ENCODE measurements at regions not wholly inside any gene's neighbourhood (a gene's known extent, or its start where the extent isn't known, plus 50 kb on each side); places are given as distances from the start of the nearest gene placed in this dataset.
"Not testable (repeated sequence)": the region's sequence is repeated elsewhere in the genome, so short reads cannot be mapped to it uniquely, and the experiment has no call there.

DNA sequence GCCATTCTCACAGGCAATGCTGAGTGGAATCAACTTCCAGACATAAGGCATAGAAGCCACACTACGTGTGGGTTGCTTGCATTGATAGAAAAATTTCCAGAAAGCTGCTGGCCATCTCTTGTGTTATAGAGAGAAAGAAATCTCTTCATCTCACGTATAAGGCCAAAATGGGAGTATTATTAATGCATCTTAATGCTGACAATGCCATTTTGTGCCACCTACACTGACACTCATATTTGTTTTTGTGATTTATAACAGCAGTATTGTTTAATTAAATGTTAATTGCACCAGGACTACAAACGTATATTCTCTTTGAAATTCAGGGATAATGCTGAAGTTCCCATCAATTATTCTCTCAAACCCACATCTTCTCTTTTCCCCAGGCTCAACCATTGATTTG, 56.1 kb upstream of the TMEM132D start:
- DNase-seq = no peak

GRCh38 chr12:129961091-129961490, 57.3 kb upstream of the TMEM132D start:
- DNase-seq = no peak

DNA sequence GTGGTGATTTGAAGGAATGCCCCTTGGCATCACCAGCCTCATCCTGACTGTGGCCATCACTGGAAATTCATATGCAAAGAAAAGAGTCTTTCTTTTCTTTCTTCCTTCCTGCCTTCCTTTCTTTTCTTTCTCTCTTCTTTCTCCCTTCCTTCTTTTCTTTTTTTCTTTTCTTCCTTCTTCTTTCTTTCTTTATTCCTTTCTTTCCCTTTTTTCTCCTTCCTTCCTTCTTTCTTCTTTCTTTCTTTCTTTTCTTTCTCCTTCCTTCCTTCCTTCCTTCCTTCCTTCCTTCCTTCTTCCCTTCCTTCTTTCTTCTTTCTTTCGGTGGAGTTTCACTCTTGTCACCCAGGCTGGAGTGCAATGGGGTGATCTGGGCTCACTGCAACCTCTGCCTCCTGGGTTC, 58.0 kb upstream of the TMEM132D start:
- DNase-seq = no peak

- no peak for DNase-seq
These were observed 60.5 kb upstream of the TMEM132D start for GRCh38 chr12:129964300-129964699.

DNA sequence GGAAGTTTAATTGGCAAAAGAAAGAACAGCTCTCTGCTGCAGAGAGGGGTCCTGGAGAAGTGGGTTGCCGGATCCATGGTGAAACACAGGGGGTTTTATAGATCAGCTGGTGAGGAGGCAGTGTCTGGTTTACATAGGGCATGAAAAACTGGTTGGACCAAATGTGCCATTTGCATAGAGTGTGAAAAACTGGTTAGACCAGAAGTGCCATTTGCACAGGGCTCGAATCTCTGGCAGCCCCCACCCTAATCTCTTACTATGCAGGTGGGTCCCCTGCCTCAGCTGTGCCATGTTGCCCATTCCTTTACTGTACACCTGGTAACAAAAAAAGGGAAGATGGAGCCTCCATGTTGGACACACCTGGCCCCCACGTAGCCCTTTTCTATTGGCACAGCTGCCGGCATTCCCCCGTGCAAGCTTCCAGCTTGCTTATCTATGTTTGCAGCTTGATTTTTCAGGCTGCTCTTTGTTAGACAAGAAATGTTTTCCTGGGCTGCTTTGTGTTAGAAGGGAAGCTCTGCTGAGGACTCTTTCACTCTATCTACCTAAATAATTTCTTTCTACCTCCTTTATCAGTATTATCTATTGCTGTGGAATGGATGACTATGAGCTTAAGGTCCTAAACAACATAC, 61.1 kb upstream of the TMEM132D start:
- peak; percentile 36 for DNase-seq

DNA sequence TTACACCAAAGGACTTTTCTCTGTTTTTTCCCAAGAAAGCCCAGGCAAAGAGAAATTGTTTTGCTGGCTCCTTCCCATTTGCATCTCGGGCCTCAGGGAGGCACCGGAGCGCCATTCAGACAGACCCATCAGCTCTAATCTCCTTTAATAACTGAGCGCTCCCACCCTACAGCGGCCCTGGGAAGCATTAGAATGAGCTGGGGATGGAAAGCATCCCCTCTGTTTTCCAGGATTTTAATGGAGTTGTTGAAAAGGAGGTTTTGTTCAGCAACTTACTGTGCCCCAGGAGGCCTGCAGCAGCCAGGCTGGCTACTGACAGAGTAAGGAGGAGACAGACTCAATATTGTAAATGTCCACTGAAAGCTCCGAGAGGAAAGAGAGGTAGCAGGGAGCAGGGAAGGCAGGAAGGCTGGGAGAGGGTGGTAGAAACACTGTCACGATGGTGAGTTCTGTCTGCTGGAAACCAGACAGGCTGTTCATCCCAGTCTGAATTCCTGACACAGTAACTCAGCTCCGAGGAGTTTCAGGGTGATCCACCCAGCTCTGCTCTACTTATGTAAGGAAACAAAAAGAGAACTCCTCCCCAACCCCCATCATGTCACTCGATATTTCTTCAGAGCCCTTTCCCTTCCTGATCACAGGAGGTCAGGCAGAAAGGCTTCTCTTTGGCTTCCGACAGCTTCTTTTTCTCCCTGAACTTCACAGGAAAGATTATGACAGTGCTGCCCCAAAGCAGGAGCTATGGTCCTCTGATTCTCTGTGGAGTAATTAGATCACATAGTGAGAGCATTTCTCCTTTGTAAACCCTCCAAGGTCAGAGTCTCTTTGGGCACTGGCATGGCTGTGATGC, 62.5 kb upstream of the TMEM132D start:
- DNase-seq = no peak

GRCh38 chr12:129971721-129972120, 67.9 kb upstream of the TMEM132D start:
- DNase-seq = no peak

DNA sequence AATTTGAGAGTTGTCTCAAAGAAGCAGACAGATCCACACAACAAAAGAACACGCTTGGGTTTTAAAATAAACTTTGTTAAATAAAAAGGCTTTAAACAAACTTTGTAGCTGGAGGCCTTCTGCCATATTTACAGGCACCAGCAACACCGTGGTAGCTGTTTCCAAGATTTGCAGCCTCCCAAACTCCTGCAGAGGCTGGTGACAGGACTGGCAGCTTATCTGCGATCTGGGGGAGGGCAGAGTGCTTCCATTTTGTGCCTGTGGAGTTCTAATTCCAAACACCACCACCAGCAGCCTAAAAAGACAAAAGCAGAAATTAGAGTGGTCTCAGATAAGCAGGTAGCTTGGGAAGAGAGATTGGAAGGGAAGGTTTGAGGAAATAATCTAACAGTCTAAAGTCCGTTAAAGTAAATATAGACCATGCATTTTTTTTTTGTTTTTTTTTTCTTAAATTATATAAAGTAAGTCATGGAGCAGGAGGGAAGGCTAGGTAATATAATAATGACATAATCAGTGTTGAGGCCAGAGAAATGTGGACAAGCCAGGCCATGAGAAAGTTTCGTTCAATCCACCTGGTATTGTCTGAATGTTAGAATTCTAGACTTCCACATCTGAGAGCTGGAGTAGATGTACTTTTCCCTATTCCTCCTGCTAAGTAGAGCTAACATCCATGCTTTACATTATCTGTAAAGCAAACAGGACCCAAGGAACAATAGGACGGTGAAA, 69.6 kb upstream of the TMEM132D start:
- DNase-seq = no peak

GRCh38 chr12:129984106-129984505, 80.3 kb upstream of the TMEM132D start:
- DNase-seq = no peak

- no peak for DNase-seq
These were observed 84.0 kb upstream of the TMEM132D start for GRCh38 chr12:129987841-129988240.

DNA sequence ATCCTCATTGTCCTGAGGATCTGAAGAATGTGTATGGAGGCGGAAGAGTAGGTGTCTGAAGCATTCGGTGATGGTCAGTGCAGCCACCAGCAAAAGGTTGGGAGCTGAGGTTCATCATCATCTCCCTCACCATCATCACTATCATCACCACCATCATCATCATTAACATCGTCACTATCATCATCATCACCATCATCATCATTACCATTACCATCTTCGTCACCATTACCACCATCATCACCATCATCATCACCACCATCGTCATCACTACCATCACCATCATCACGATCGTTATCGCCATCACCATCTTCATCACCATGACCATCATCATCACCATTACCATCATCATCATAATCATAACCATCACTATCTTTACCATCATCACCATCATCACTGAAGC, 90.8 kb upstream of the TMEM132D start:
- no peak for DNase-seq

- DNase-seq = no peak
These were observed 93.4 kb upstream of the TMEM132D start for GRCh38 chr12:129997239-129997638.

- DNase-seq = not testable (repeated sequence)
These were observed 100.6 kb upstream of the TMEM132D start for GRCh38 chr12:130004310-130004877.

DNA sequence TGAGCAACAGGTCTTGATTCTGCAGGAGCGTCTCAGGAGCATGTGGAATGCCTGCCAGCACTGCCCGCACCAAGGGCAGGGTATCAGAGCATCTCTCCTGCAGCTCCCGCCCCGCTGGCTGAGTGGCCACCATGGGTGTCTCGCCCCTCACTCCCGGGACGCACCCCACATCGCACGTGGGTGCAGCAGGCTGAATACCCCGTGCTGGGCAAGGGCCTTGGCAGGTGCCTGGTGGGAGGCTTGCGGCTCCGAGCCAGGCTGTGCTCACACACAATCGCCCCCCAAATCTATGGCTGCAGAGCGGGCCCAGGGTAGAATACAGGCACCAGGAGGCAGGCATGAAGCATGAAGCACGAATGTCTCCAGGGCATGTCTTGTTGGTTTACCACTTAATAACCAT, 103.9 kb upstream of the TMEM132D start:
- DNase-seq = no peak

DNA sequence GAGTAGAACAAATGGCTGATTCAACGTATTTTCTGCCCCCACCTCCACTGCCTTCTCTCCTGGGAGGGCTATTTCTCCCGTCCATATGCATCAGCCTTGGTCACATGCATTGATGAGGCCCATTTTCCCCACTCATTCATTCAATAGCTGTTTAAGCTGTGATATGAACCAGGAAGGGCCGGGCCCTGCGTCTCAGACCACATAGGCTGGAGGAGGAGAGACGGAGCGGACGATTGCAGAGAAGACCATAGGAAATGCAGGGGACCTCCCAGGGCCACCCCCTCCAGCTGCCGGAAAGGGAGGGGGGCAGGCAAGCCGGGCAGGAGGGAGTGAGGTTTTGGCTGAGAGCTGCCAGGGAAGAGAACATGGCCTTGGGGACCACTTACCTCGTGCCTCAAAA, 104.4 kb upstream of the TMEM132D start:
- no peak for DNase-seq

- no peak for DNase-seq
These were observed 106.1 kb upstream of the TMEM132D start for GRCh38 chr12:130009961-130010360.

DNA sequence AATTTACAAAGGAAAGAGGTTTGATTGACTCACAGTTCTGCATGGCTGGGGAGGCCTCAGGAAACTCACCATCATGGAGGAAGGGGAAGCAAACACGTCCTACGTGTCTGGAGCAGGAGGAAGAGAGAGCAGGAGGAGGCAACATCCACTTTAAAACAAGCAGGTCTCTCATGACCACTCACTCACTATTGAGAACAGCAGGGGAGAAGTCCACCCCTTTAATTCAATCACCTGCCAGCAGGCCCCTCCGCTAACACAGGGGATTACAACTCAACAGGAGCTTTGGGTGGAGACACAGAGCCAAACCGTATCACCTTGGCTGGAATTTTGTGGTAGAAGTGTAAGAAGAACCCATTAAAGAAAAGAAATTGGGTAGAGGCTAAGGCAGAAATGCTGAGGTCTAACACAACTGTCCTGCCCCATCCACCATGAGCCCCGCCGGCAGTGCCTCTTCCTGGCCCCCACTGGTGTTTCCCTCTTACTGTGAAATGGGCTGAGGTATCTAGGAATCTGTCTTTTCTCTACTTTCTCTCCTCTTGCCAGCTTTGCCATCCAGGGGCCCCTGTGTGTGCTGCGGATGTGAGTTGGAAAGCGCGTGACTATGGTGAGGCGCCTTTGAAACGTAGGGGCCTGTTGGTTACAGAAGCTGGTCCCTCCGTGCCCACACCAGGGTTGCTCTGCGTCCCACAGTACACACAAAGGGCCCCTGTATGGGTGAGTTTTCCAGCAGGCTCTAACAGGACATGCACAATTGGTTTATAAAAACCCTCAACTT, 108.0 kb upstream of the TMEM132D start:
- no peak for DNase-seq

DNA sequence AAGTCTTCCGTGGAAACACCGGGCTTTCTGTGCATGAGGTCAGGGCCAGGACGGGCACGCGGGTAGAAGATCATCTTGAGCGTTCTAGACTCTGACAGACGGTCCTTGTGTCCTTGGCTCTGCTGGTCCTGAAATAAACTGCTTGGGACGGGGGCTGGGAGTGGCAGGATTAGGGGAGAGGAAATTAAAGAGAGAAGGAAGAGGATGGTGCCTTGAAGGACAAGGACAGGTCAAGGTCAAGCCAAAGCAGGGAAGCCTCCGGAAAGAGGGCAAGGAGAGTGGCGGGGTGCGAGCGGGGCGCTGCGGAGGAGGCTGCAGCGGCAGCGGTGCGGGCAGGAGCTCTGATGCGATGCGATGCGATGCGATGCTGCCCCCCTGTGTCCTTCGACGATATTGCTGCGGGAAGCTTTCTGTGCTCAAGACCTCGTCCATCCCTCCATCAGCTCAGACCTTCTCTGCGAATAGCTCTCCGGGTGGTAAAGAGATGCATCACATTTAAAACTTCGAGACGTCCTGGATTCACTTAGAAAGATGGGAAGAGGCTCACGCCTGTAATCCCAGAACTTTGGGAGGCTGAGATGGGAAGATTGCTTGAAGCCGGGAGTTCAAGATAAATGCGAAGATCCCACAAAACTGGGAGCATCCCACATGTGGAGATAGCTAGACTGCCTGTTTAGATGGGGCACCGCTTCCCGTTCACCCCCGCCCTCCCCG, 110.1 kb upstream of the TMEM132D start:
- DNase-seq = peak; percentile 58

DNA sequence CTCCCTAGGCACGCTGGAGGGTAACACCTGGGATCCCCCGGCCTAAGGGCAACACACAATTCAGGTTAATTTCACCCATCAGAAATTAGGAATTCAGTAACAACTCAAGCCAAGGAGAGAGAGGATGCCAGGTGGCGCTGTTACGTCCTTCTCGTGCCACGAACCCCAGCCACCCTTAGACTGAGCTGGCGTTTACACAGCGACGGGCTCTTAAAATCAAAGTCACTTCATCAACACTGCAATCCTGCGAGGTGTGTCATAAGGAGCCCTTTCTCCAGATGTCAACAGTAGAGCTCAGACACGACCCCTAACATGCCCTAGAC, 110.6 kb upstream of the TMEM132D start:
- peak; percentile 36 for DNase-seq

DNA sequence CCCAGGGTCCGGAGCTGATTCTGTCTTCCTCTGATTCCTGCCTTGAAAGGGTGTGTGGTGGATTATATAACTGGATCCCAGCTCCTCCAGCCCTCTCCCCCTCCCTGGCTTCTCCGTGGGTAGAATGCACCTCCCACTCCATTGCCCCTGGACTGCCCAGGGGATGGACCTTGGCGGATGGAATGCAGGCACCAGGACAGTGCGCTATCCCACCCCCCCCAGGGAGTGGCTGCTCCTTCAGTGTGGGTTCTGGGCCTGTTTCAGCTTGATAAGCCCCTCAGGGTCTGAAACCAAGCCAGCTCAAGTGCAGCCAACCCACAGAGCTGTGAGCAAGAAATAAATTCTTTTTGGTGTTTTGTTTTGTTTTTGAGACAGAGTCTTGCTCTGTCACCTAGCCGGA, 112.4 kb upstream of the TMEM132D start:
- DNase-seq = no peak

DNA sequence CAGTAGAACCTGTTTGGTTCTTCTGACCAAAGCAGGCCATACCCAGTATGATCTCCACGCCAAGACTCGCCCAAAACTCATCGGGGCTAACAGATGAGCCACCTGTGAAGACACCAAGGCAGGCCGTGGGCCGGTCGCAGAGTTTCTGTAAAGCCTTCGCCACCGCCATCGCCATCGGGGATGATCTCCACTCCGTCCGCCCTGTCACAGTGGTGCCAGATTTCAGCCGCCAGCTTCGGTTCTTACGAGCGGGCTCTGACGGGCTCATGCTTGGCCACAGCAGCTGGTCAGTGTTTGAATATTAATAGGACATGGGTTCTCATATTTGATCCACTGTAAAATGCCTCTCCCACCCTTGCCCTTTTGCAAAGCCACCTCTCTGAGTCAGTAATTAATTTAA, 113.2 kb upstream of the TMEM132D start:
- no peak for DNase-seq
